Left hindlimb (tissue), 1 donor: ENCODE measurements at regions not wholly inside any gene's neighbourhood (a gene's known extent, or its start where the extent isn't known, plus 50 kb on each side); places are given as distances from the start of the nearest gene placed in this dataset.
A peak's percentile ranks its signal among the peaks of the same experiment; 100 is the strongest.
"Not testable (repeated sequence)": the region's sequence is repeated elsewhere in the genome, so short reads cannot be mapped to it uniquely, and the experiment has no call there.

ENCODE experiments used
- DNase-seq: peaks from one replicate; pipeline ENCODE4 v3.0.0-alpha.2; 2018

- peak; percentile 10 for DNase-seq
Measured at GRCh38 chr20:23148731-23149570, 62.8 kb upstream of the CD93 start.

DNA sequence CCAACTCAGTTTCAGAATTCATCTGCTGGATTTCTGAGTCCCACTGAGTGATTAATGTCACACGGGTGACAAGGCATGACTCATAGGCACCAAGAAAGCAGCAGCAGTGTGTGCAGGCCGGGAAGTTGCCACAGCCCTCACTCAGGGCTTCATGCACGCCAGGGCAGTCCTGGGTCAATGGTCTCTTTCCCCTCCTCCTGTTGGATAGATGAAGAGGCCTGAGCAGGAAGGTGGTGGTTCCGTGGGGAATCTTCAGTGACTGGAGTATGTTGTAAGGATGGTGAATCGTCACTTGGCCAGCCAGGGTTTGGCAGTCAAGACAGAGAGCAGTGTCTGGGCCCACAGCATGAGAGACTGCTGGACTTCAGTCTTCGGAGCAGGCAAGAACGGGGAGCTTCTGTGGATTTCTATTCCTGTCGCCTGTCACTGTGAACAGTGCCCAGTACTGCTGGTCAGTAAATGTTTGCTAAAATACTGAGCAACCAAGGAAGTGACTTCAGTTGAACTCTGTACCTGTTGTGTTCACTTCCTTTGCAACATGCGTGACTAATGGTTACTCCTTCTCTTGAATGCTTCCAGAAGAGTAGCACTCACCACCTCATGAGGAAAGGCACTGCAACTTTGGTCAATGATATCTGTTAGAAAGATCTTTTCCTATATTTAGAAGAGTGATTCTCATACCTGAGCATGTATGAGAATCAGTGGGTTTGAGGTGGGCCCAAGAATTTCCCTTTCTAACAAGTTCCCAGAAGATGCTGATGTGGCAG is 62.0 kb upstream of the CD93 start:
- peak; percentile 35 for DNase-seq

GRCh38 chr20:23147647-23147963 is 61.5 kb upstream of the CD93 start:
- DNase-seq, result peak; percentile 6

GRCh38 chr20:23146857-23147637 is 60.9 kb upstream of the CD93 start:
- no peak for DNase-seq

GRCh38 chr20:23146181-23146580 is 60.1 kb upstream of the CD93 start:
- no peak for DNase-seq

DNA sequence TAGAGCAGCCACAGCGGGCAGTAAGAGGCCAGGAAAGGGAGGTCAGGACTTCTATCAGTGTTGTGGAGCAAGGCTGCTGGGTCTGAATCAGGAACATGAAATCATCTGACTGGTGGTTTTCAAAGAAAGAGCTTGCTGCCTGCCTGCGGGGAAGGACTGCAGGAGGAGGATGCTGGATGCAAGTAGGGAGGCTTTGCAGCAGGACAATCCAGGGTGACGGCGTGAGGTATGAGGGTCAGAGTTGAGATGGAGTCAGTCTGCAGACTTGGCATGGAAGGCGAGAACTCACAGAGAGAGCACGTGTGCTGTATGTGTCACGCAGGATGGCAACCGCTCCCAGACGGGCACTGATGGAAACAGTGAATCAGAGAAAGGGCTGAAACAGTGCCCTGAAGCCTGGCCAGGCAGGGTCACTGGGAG is 59.2 kb upstream of the CD93 start:
- DNase-seq, result no peak

DNA sequence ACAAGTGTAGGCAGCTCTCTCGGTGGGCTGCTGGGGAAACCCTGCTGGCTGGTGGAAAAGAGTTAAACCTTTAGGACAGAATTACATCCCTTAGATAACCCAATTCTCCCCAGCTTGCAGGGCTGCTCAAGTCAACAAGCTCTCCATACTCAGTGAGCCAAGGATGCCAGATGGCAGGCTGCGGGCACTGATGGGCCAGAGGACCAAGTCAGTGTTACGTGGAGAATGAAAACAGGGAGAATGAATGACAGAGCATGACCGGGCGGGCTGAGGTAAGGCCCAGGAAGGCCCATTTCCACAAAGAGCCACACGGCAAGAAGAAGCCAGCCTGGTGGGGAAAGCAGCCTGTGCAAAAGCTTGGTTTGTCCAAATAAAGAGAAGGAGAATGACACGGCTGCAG is 58.7 kb upstream of the CD93 start:
- DNase-seq, result no peak

GRCh38 chr20:23143986-23144690 is 58.0 kb upstream of the CD93 start:
- DNase-seq, result no peak

DNA sequence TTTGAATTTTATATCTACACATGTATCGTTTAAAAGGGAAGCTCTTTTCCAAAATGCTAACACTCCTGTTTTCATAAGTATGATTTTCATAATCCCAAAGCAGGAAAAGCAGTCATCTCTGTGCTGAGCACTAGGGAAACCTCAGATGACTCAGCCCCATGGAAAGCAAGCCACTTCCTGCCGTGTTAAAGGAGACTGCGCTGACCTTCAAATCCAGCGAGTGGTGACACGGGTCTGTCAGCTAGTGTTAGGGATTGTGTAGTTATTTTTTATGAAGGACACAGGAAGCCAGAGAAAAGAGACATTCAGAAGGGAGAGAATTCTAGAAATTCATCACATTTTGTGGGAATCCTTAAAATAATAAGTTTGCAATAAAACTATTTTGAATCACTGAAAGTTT is 57.0 kb upstream of the CD93 start:
- peak; percentile 61 for DNase-seq

GRCh38 chr20:23142162-23143050 is 56.3 kb upstream of the CD93 start:
- DNase-seq, result no peak

- DNase-seq, result no peak
Measured at GRCh38 chr20:23141450-23142161, 55.5 kb upstream of the CD93 start.

GRCh38 chr20:23140991-23141390 is 54.9 kb upstream of the CD93 start:
- no peak for DNase-seq

DNA sequence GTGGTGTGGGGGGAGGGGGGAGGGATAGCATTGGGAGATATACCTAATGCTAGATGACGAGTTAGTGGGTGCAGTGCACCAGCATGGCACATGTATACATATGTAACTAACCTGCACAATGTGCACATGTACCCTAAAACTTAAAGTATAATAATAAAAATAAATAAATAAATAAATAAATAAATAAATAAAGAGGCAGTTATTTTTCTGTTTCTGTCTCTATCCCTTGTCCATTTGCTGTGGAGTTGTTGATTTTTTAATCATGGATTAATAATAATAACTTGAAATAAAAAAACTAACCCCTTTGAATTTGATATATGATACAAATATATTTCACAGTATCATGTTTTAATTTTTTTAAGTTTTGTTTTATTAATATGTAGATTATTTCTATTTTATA is 53.9 kb upstream of the CD93 start:
- not testable (repeated sequence) for DNase-seq

GRCh38 chr20:23139524-23139923 is 53.4 kb upstream of the CD93 start:
- DNase-seq, result no peak

DNA sequence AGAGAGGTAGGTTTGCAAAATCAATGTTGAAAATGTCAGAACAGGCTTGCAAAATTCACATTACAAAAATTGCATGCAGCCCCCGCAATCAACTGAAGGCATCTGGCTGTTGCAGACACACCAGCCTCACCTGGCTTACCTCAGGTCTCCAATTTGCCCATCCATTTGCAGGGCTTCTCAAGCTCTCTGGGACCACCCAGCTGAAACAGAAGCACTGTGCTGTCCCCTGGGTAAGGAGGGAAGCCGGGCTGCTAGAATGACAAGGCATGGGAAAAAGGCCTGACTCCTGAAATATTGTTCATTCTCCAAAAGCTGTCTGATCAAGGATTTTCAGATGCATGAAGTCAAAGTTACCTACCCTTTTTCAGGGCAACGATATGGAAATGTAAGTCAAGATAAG is 52.6 kb upstream of the CD93 start:
- no peak for DNase-seq

GRCh38 chr20:23138226-23138625 is 52.1 kb upstream of the CD93 start:
- no peak for DNase-seq

GRCh38 chr20:23136893-23137745 is 51.0 kb upstream of the CD93 start:
- peak; percentile 74 for DNase-seq

DNA sequence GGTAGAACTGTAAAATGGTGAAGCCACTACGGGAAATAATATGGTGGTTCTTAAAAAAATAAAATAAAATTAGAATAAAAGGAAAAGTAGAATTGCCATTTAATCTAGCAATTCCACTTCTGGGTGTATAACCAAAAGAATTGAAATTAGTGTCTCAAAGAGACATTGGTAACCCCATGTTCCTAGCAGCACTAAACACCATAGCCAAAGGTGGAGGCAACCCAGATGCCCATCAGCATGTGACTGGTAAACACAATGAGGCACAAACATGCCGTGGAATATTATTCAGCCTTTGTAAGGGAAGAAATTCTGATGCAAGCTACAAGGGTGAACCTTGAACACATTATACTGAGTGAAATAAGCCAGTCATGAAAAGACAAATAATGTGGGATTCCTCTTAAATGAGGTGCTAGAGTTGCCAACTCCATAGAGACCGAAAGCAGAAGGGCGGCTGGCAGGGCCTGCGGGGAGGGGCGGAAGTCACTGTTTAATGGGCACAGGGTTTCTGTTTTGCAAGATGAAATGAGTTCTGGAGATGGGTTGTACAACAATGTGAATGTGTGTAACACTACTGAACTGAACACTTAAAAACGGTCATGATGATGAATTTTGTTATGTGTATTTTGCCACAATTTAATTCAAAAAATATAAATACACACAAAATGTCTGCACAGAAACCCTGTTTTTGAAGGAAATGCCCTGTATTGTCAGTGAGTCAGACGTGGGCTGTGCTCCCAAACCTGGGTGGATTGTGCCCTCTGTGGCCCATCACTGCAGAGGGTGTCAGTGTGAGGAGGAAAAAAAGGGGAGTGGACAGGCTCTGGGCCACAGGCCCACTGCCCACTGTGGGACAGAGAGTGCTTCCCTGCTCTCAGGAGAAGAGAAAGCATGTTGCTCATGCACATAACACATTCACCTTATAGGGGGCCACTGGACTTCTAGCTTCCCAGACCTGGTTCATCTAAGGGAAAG is 49.6 kb upstream of the CD93 start:
- no peak for DNase-seq
